Activated naive CD4-positive, alpha-beta T cell treated with Interleukin-2 at 50 U/mL for 16 hours (primary cell): ENCODE measurements at regions not wholly inside any gene's neighbourhood (a gene's known extent, or its start where the extent isn't known, plus 50 kb on each side); places are given as distances from the start of the nearest gene placed in this dataset.
A peak's percentile ranks its signal among the peaks of the same experiment; 100 is the strongest.
"Not testable (repeated sequence)": the region's sequence is repeated elsewhere in the genome, so short reads cannot be mapped to it uniquely, and the experiment has no call there.

ENCODE experiments used
- DNase-seq: peaks from one replicate; pipeline ENCODE4 v3.0.0-alpha.2; 2020

- DNase-seq: not testable (repeated sequence)
These were observed 90.2 kb upstream of the SLC45A1 start for GRCh38 chr1:8227674-8228073.

- no peak for DNase-seq
These were observed 91.2 kb upstream of the SLC45A1 start for GRCh38 chr1:8226747-8227146.

- DNase-seq: not testable (repeated sequence)
These were observed 91.9 kb upstream of the SLC45A1 start for GRCh38 chr1:8226024-8226423.

GRCh38 chr1:8223526-8223925, 94.4 kb upstream of the SLC45A1 start:
- DNase-seq: no peak

GRCh38 chr1:8222789-8223188, 95.1 kb upstream of the SLC45A1 start:
- DNase-seq: no peak

GRCh38 chr1:8219530-8219929, 98.4 kb upstream of the SLC45A1 start:
- DNase-seq: no peak

GRCh38 chr1:8218351-8219092, 99.4 kb upstream of the SLC45A1 start:
- DNase-seq: no peak

GRCh38 chr1:8217809-8218208, 100.1 kb upstream of the SLC45A1 start:
- no peak for DNase-seq

GRCh38 chr1:8217011-8217711, 100.8 kb upstream of the SLC45A1 start:
- peak; percentile 13 for DNase-seq

GRCh38 chr1:8216005-8216404, 101.9 kb upstream of the SLC45A1 start:
- DNase-seq: no peak

- no peak for DNase-seq
These were observed 103.3 kb upstream of the SLC45A1 start for GRCh38 chr1:8214501-8215173.

- no peak for DNase-seq
These were observed 104.2 kb upstream of the SLC45A1 start for GRCh38 chr1:8213676-8214075.

- no peak for DNase-seq
These were observed 104.8 kb upstream of the SLC45A1 start for GRCh38 chr1:8213136-8213535.

- no peak for DNase-seq
These were observed 105.3 kb upstream of the SLC45A1 start for GRCh38 chr1:8212580-8213031.

- DNase-seq: no peak
These were observed 105.9 kb upstream of the SLC45A1 start for GRCh38 chr1:8211883-8212579.

- DNase-seq: no peak
These were observed 106.5 kb upstream of the SLC45A1 start for GRCh38 chr1:8211251-8211882.

GRCh38 chr1:8207202-8207601, 110.7 kb upstream of the SLC45A1 start:
- no peak for DNase-seq

GRCh38 chr1:8206391-8206790, 111.5 kb upstream of the SLC45A1 start:
- no peak for DNase-seq

GRCh38 chr1:8205771-8206170, 112.1 kb upstream of the SLC45A1 start:
- no peak for DNase-seq

- no peak for DNase-seq
These were observed 113.1 kb upstream of the SLC45A1 start for GRCh38 chr1:8204826-8205225.

GRCh38 chr1:8203551-8203950, 114.4 kb upstream of the SLC45A1 start:
- no peak for DNase-seq

GRCh38 chr1:8203056-8203455, 114.9 kb upstream of the SLC45A1 start:
- no peak for DNase-seq
